ENCODE measurements at regions not wholly inside any gene's neighbourhood (a gene's known extent, or its start where the extent isn't known, plus 50 kb on each side); places are given as distances from the start of the nearest gene placed in this dataset.

DNA sequence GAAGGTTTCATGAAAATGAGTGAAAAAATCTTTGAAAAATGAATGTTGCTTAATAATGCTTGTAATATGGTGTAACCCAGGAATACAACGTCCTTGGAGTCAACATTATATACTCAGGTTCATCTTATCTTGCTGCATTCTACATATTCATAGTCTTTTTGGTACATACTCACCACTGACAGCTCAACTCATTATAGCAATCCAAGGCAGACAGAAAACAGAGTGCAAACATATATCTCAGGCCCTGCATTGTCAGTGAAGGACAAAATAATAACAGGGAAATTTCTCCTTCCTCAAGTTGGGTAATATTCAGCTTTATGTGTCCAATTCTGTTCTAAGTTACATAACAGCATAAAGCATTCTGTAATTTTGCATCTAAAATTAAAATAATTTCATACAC, 1353.0 kb upstream of the SEL1L start:
- Mint-ChIP-seq H3K4me1 (no peaks in the 10 kb centered on the region), H3K27me3 (ENCODE audit: low read depth) (no peaks in the 10 kb centered on the region), H3K36me3 (ENCODE audit: low read depth) (no peaks in the 10 kb centered on the region), H3K9me3 (peaks cover 5% of the 10 kb centered on the region), H3K27ac (ENCODE audit: unreplicated experiment) (no peak overlapping the region), H3K4me3 (no peak overlapping the region)
- TF ChIP-seq, protein P1, sequence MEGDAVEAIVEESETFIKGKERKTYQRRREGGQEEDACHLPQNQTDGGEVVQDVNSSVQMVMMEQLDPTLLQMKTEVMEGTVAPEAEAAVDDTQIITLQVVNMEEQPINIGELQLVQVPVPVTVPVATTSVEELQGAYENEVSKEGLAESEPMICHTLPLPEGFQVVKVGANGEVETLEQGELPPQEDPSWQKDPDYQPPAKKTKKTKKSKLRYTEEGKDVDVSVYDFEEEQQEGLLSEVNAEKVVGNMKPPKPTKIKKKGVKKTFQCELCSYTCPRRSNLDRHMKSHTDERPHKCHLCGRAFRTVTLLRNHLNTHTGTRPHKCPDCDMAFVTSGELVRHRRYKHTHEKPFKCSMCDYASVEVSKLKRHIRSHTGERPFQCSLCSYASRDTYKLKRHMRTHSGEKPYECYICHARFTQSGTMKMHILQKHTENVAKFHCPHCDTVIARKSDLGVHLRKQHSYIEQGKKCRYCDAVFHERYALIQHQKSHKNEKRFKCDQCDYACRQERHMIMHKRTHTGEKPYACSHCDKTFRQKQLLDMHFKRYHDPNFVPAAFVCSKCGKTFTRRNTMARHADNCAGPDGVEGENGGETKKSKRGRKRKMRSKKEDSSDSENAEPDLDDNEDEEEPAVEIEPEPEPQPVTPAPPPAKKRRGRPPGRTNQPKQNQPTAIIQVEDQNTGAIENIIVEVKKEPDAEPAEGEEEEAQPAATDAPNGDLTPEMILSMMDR (conservative IDR thresholded peaks at IDR 0.05): no peak
- no peak for DNase-seq (ENCODE audit: low read depth, low spot score)

DNA sequence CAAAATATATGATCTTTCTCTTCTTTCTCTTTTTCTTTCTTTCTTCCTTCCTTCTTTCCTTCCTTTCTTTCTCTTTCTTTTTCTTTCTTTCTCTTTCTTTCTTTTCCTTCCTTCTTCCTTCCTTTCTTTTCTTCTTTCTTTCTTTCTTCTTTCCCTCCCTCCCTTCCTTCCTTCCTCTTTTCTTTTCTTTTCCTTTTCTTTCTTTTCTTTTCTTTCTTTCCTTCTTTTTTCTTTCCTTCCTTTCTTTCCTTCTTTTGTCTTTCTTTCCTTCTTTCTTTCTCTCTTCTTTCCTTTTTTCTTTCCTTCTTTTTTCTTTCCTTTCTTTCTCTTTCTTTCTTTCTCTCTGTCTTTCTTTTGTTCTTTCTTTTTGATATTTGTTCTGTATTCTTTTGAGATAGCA, 1356.0 kb upstream of the SEL1L start:
- H3K9me3 Mint-ChIP-seq: peaks cover 3% of the 10 kb centered on the region
- H3K27ac Mint-ChIP-seq (ENCODE audit: unreplicated experiment): no peak overlapping the region
- no peak overlapping the region for H3K4me3 Mint-ChIP-seq
- no peaks in the 10 kb centered on the region for H3K36me3 Mint-ChIP-seq (ENCODE audit: low read depth)
- no peak for DNase-seq (ENCODE audit: low read depth, low spot score)
- TF ChIP-seq, protein P1 (conservative IDR thresholded peaks at IDR 0.05): no peak
- no peaks in the 10 kb centered on the region for H3K27me3 Mint-ChIP-seq (ENCODE audit: low read depth)
- no peaks in the 10 kb centered on the region for H3K4me1 Mint-ChIP-seq

DNA sequence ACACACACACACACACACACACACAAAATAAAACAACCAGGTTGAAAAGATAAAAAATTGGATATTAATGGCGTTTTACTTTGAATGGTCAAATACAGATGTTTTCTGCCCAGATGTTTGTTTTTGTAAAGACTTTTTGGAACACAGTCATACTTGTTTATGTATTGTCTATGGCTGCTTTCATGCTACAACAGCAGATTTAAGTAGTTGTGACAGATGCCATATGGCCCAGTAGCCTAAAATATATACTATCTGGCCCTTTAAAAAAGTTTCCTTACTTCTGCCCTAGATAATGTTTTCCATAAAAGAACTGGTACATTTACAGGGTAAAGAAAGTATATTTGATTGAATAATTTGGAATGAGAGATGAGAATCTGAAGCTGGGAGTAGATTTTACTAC, 1362.8 kb upstream of the SEL1L start:
- TF ChIP-seq, protein P1 (conservative IDR thresholded peaks at IDR 0.05): no peak
- no peak overlapping the region for H3K4me3 Mint-ChIP-seq
- no peak for DNase-seq (ENCODE audit: low read depth, low spot score)
- H3K36me3 Mint-ChIP-seq (ENCODE audit: low read depth): no peaks in the 10 kb centered on the region
- no peak overlapping the region for H3K27ac Mint-ChIP-seq (ENCODE audit: unreplicated experiment)
- no peaks in the 10 kb centered on the region for H3K4me1 Mint-ChIP-seq
- no peaks in the 10 kb centered on the region for H3K27me3 Mint-ChIP-seq (ENCODE audit: low read depth)
- no peaks in the 10 kb centered on the region for H3K9me3 Mint-ChIP-seq

DNA sequence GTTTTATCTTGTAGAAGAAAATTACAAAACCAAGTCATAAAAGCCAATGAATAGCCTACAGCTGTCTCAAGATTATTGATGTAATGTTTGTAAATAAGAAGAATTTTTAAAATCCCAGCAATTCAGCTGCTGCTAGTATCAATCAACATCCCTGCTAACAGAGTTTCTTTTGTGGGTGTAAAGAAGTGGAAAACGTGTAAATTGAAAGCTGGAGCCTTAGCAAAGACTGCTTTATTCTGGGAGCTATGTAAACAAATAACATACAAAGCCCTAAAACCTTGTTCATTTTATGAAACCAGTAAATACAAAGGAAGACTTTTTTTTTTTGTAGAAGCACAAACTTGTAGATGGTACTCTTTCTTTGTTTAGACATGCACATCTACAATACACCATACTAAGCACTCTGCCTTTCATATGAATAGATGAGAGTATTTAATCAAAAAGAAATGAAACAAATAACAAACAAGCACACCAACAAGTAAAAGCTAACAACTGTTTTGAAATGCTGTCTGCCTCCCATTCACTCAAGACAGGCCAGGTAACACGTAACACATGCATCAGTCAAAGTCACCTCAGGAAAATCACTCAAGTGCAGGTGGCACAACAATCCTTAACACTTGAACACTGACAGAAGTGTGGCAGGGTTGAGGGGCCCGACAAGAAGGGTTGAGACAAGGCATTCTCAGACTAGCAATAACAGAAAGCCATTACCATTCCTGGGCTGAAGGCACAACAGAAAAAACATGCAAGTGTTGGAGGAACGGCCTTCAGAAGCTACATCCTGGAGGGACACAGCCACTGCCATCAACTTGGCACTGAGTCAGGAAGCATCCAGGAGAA, 1364.0 kb upstream of the SEL1L start:
- TF ChIP-seq, protein P1 (conservative IDR thresholded peaks at IDR 0.05): no peak
- H3K27me3 Mint-ChIP-seq (ENCODE audit: low read depth): no peaks in the 10 kb centered on the region

DNA sequence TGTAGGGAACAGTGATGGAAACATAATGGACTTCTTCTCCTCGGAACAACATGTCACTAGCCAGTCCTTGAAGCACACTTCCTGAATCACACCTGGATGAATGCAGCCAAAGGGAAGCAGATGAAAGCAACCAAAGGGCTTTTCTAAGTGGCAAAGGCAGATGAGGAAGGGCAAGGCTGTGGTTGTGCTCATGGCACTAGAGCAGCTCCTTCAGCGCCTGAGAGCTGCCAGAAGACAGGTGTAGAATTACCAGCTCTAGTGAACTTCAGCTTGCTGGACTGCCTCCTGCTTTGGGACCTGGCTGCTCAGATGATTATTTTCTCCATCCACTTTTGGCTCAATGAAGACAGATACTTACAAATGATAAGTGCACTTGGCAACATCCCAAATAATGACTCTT, 1372.1 kb upstream of the SEL1L start:
- Mint-ChIP-seq H3K4me1 (no peaks in the 10 kb centered on the region), H3K36me3 (ENCODE audit: low read depth) (no peaks in the 10 kb centered on the region), H3K4me3 (no peak overlapping the region)

More for the DNA sequence above, 1364.0 kb upstream of the SEL1L start:
- Mint-ChIP-seq H3K4me3 (no peak overlapping the region), H3K36me3 (ENCODE audit: low read depth) (no peaks in the 10 kb centered on the region), H3K27ac (ENCODE audit: unreplicated experiment) (no peak overlapping the region), H3K4me1 (no peaks in the 10 kb centered on the region), H3K9me3 (no peaks in the 10 kb centered on the region)
- DNase-seq (ENCODE audit: low read depth, low spot score): no peak

More for the DNA sequence above, 1372.1 kb upstream of the SEL1L start:
- Mint-ChIP-seq H3K27ac (ENCODE audit: unreplicated experiment) (no peak overlapping the region), H3K27me3 (ENCODE audit: low read depth) (no peaks in the 10 kb centered on the region), H3K9me3 (no peaks in the 10 kb centered on the region)
- no peak for DNase-seq (ENCODE audit: low read depth, low spot score)
- TF ChIP-seq, protein P1 (conservative IDR thresholded peaks at IDR 0.05): no peak
